ENCODE measurements at regions not wholly inside any gene's neighbourhood (a gene's known extent, or its start where the extent isn't known, plus 50 kb on each side); places are given as distances from the start of the nearest gene placed in this dataset.

- no TSS peak for BruUV-seq (replicated peaks)
Measured at GRCh38 chr9:2557693-2558092, 63.9 kb upstream of the VLDLR start.

More at GRCh38 chr9:2557693-2558092, 63.9 kb upstream of the VLDLR start:
- intact Hi-C loops (cut with micrococcal nuclease) (no loop called here), in situ Hi-C loops (cut with MboI) (no loop called here)
- no peaks in the 10 kb centered on the region for H3K4me1 ChIP-seq (replicated peaks in 1 of 2; ENCODE audit: control insufficient read depth in 2 of 2, insufficient read depth in 2 of 2, low read length in 2 of 2)
- H3K9me1 ChIP-seq (ENCODE audit: control insufficient read depth, insufficient read depth, low read length), result no peaks in the 10 kb centered on the region
- DNase-seq (ENCODE audit: extremely low read depth in 1 of 4, low spot score in 3 of 4) (no peak), FAIRE-seq (no peak), ATAC-seq (no peak)
- TF ChIP-seq ZNF384 (IDR thresholded peaks at IDR 0.05; ENCODE audit: low read depth, low read length) (no peak), NFE2L1 (tag; IDR thresholded peaks at IDR 0.05; ENCODE audit: borderline replicate concordance, low read depth) (no peak), DIDO1 (tag; IDR thresholded peaks at IDR 0.05; ENCODE audit: low read depth) (no peak), ELK3 (CRISPR knock-in tag; IDR thresholded peaks at IDR 0.05) (no peak), TARDBP (IDR thresholded peaks at IDR 0.05) (no peak), NELFE (IDR thresholded peaks at IDR 0.05; ENCODE audit: insufficient read depth, insufficient read length) (no peak), LARP7 (IDR thresholded peaks at IDR 0.05) (no peak), PPARD (CRISPR knock-in tag; IDR thresholded peaks at IDR 0.05) (no peak), HNRNPUL1 (IDR thresholded peaks at IDR 0.05; ENCODE audit: low read length) (no peak)
- H3K4me3 ChIP-seq, result no peak overlapping the region
- no peaks in the 10 kb centered on the region for H3K27me3 ChIP-seq (ENCODE audit: control insufficient read depth in 2 of 2, insufficient read depth in 2 of 2, low read length in 2 of 2)
- no peaks in the 10 kb centered on the region for H4K20me1 ChIP-seq (replicated peaks; ENCODE audit: control insufficient read depth, insufficient read depth, low read length)
- H3K36me3 ChIP-seq (ENCODE audit: control insufficient read depth, insufficient read depth, low read length), result no peaks in the 10 kb centered on the region
- H3K9me3 ChIP-seq (replicated peaks; ENCODE audit: control insufficient read depth, insufficient read depth, low read depth, low read length), result no peaks in the 10 kb centered on the region
- H3K4me2 ChIP-seq (ENCODE audit: insufficient read depth, low read length), result no peak overlapping the region
- no peaks in the 10 kb centered on the region for H3K79me2 ChIP-seq (ENCODE audit: control insufficient read depth, insufficient read depth, low read length)
- whole genome bisulfite sequencing (ENCODE audit: insufficient coverage, low coverage, missing lambda C conversion rate), result no CpG with 5 or more reads among the region's 1 CpG
- H2AFZ ChIP-seq (ENCODE audit: low read depth, low read length), result no peak overlapping the region
- ChIA-PET CTCF (ENCODE audit: low intra/inter-chr PET ratio) (no interaction called here), POLR2A (no interaction called here)
- no peak overlapping the region for H3K27ac ChIP-seq (ENCODE audit: extremely low read depth, low read depth, low read length)
- H3K9ac ChIP-seq (ENCODE audit: insufficient read depth in 1 of 2, low read depth in 2 of 2, low read length in 2 of 2), result no peak overlapping the region
